ENCODE measurements at regions not wholly inside any gene's neighbourhood (a gene's known extent, or its start where the extent isn't known, plus 50 kb on each side); places are given as distances from the start of the nearest gene placed in this dataset.

DNA sequence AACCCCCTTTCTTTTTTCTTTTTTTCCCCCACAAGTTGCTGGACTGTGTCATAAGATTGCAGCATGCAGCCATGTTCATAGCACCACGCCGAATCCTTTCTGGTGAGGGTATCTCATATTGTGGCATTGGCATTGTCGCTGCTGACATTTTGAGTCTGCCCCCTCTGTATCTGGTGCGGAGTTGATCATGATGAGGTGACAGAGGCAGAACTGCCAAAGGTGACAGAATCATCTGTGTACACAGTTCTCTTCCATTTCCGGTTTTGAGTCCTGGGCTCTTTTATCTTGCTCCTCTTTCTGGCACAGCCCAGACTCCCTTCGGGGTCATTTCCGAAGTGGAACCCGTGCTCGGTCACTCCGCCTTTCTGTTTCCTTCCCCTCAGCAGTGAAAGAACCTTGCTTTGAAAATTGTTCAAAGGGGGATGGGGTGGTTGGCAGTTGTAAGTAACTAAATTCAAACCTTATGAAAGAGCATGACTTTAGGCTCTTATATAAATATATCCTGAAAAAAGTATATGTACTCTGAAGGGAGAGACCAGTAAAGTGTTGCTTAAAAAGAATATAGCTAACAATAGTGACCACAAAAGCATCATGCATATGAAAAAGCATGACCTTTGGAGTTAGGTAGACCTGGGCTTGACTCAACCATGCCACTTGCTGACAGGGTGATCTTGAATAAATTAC is 55.0 kb upstream of the BMP2K start:
- TF ChIP-seq ZSCAN30 (CRISPR knock-in tag; IDR thresholded peaks at IDR 0.05) (no peak), SOX6 (IDR thresholded peaks at IDR 0.05) (no peak), SOX6 (CRISPR knock-in tag; IDR thresholded peaks at IDR 0.05) (no peak)
- TF ChIP-seq, protein P1, sequence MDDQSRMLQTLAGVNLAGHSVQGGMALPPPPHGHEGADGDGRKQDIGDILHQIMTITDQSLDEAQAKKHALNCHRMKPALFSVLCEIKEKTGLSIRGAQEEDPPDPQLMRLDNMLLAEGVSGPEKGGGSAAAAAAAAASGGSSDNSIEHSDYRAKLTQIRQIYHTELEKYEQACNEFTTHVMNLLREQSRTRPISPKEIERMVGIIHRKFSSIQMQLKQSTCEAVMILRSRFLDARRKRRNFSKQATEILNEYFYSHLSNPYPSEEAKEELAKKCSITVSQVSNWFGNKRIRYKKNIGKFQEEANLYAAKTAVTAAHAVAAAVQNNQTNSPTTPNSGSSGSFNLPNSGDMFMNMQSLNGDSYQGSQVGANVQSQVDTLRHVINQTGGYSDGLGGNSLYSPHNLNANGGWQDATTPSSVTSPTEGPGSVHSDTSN (CRISPR knock-in tag; IDR thresholded peaks at IDR 0.05; ENCODE audit: borderline replicate concordance): no peak

All from HepG2 (cell line).